Activated naive CD8-positive, alpha-beta T cell treated with anti-CD3 and anti-CD28 coated beads, Interleukin-2, amount 10 ng/mL, durations not matched to agents 7 days and 5 days (primary cell): ENCODE measurements at regions not wholly inside any gene's neighbourhood (a gene's known extent, or its start where the extent isn't known, plus 50 kb on each side); places are given as distances from the start of the nearest gene placed in this dataset.
"Not testable (repeated sequence)": the region's sequence is repeated elsewhere in the genome, so short reads cannot be mapped to it uniquely, and the experiment has no call there.

ENCODE experiments used
- ATAC-seq: fragments of 150-1000 bp; cut with Tn5 transposase; one replicate; pipeline ENCODE4 v1.10.0; 2021; ENCODE audit warnings: low read depth, moderate library complexity
- POLR2A ChIA-PET: fragments of 350-600 bp; sonication (Branson Sonifier 250); formaldehyde crosslinking; loops from one replicate; lab custom pipeline; 2021; ENCODE audit warnings: antibody characterized with exemption; lab: Charles Lee
- DNase-seq: peaks from one replicate; pipeline ENCODE4 v3.0.0; 2021
- H3K27ac Mint-ChIP-seq: one replicate; pipeline ENCODE4 v1.8.0; 2022; ENCODE audit warnings: mild to moderate bottlenecking, mixed read lengths
- H3K27me3 Mint-ChIP-seq: one replicate; pipeline ENCODE4 v1.8.0; 2022; ENCODE audit warnings: mild to moderate bottlenecking, moderate library complexity, mixed read lengths
- H3K36me3 Mint-ChIP-seq: one replicate; pipeline ENCODE4 v1.8.0; 2021; ENCODE audit warnings: mild to moderate bottlenecking, mixed read lengths
- H3K4me1 Mint-ChIP-seq: one replicate; pipeline ENCODE4 v1.8.0; 2021; ENCODE audit warnings: mixed read lengths
- H3K4me3 Mint-ChIP-seq: one replicate; pipeline ENCODE4 v1.8.0; 2022; ENCODE audit warnings: mild to moderate bottlenecking, moderate library complexity, mixed read lengths
- H3K9me3 Mint-ChIP-seq: one replicate; pipeline ENCODE4 v1.8.0; 2021; ENCODE audit warnings: mixed read lengths

- H3K4me3 Mint-ChIP-seq, ATAC-seq, H3K36me3 Mint-ChIP-seq, DNase-seq, H3K27ac Mint-ChIP-seq, POLR2A ChIA-PET, H3K4me1 Mint-ChIP-seq: not testable (repeated sequence)
- H3K9me3 Mint-ChIP-seq: peaks cover 22% of the 10 kb centered on the region
- H3K27me3 Mint-ChIP-seq: peaks cover 25% of the 10 kb centered on the region
Measured at GRCh38 chr12:127140864-127141484, 1126.0 kb upstream of the TMEM132C start.

- Mint-ChIP-seq H3K4me3 (no peak overlapping the region), H3K4me1 (peaks cover 5% of the 10 kb centered on the region), H3K9me3 (peaks cover 18% of the 10 kb centered on the region), H3K27ac (no peak overlapping the region), H3K27me3 (peaks cover 22% of the 10 kb centered on the region), H3K36me3 (peaks cover 1% of the 10 kb centered on the region)
- ATAC-seq (no peak), DNase-seq (no peak)
- POLR2A ChIA-PET: no interaction called here
Measured at GRCh38 chr12:127143020-127143419, 1124.0 kb upstream of the TMEM132C start.

GRCh38 chr12:127144770-127145169 is 1122.2 kb upstream of the TMEM132C start:
- H3K4me1 Mint-ChIP-seq: peaks cover 5% of the 10 kb centered on the region
- POLR2A ChIA-PET: no interaction called here
- peaks cover 15% of the 10 kb centered on the region for H3K9me3 Mint-ChIP-seq
- no peak overlapping the region for H3K27ac Mint-ChIP-seq
- peaks cover 10% of the 10 kb centered on the region for H3K27me3 Mint-ChIP-seq
- no peak for ATAC-seq
- no peak for DNase-seq
- H3K4me3 Mint-ChIP-seq: no peak overlapping the region
- peaks cover 1% of the 10 kb centered on the region for H3K36me3 Mint-ChIP-seq

- peak overlapping the region; percentile 85 for H3K27ac Mint-ChIP-seq
- no peak for DNase-seq
- peaks cover 5% of the 10 kb centered on the region for H3K4me1 Mint-ChIP-seq
- H3K9me3 Mint-ChIP-seq: peaks cover 10% of the 10 kb centered on the region
- peak overlapping the region; percentile 87 for H3K4me3 Mint-ChIP-seq
- H3K27me3 Mint-ChIP-seq: peaks cover 8% of the 10 kb centered on the region
- ATAC-seq: no peak
- H3K36me3 Mint-ChIP-seq: peaks cover 1% of the 10 kb centered on the region
- POLR2A ChIA-PET: no interaction called here
Measured at GRCh38 chr12:127145241-127145928, 1121.6 kb upstream of the TMEM132C start.

- POLR2A ChIA-PET: no interaction called here
Measured at GRCh38 chr12:127145929-127146789, 1120.8 kb upstream of the TMEM132C start.

GRCh38 chr12:127146991-127147718 is 1119.8 kb upstream of the TMEM132C start:
- POLR2A ChIA-PET: no interaction called here
- H3K4me1 Mint-ChIP-seq: peaks cover 5% of the 10 kb centered on the region
- H3K36me3 Mint-ChIP-seq: peaks cover 1% of the 10 kb centered on the region
- no peak overlapping the region for H3K27ac Mint-ChIP-seq
- no peak overlapping the region for H3K4me3 Mint-ChIP-seq
- ATAC-seq: no peak
- no peak for DNase-seq
- no peaks in the 10 kb centered on the region for H3K27me3 Mint-ChIP-seq
- peaks cover 2% of the 10 kb centered on the region for H3K9me3 Mint-ChIP-seq

More at GRCh38 chr12:127145929-127146789, 1120.8 kb upstream of the TMEM132C start:
- peak; percentile 97 for ATAC-seq
- peak; percentile 87 for DNase-seq
- Mint-ChIP-seq H3K9me3 (peaks cover 8% of the 10 kb centered on the region), H3K27ac (peak overlapping the region; percentile 85), H3K4me1 (peaks cover 5% of the 10 kb centered on the region), H3K4me3 (peak overlapping the region; percentile 87), H3K27me3 (peaks cover 5% of the 10 kb centered on the region), H3K36me3 (peaks cover 1% of the 10 kb centered on the region)

- H3K4me1 Mint-ChIP-seq: peaks cover 5% of the 10 kb centered on the region
- H3K27me3 Mint-ChIP-seq: no peaks in the 10 kb centered on the region
- no peak overlapping the region for H3K27ac Mint-ChIP-seq
Measured at GRCh38 chr12:127147724-127148123, 1119.2 kb upstream of the TMEM132C start.

GRCh38 chr12:127148318-127148717 is 1118.7 kb upstream of the TMEM132C start:
- Mint-ChIP-seq H3K27ac (no peak overlapping the region), H3K36me3 (peaks cover 1% of the 10 kb centered on the region), H3K27me3 (no peaks in the 10 kb centered on the region), H3K4me3 (no peak overlapping the region), H3K9me3 (no peaks in the 10 kb centered on the region), H3K4me1 (peaks cover 5% of the 10 kb centered on the region)
- POLR2A ChIA-PET: no interaction called here
- ATAC-seq (no peak), DNase-seq (no peak)

More at GRCh38 chr12:127147724-127148123, 1119.2 kb upstream of the TMEM132C start:
- DNase-seq: no peak
- H3K9me3 Mint-ChIP-seq: no peaks in the 10 kb centered on the region
- H3K4me3 Mint-ChIP-seq: no peak overlapping the region
- ATAC-seq: no peak
- POLR2A ChIA-PET: no interaction called here
- H3K36me3 Mint-ChIP-seq: peaks cover 1% of the 10 kb centered on the region

- Mint-ChIP-seq H3K27me3 (peaks cover 2% of the 10 kb centered on the region), H3K4me3 (no peak overlapping the region), H3K36me3 (no peaks in the 10 kb centered on the region), H3K4me1 (peaks cover 4% of the 10 kb centered on the region), H3K9me3 (no peaks in the 10 kb centered on the region), H3K27ac (no peak overlapping the region)
- POLR2A ChIA-PET: no interaction called here
- DNase-seq: no peak
- no peak for ATAC-seq
Measured at GRCh38 chr12:127149226-127149964, 1117.6 kb upstream of the TMEM132C start.

GRCh38 chr12:127150028-127150427 is 1116.9 kb upstream of the TMEM132C start:
- no peak overlapping the region for H3K27ac Mint-ChIP-seq
- H3K9me3 Mint-ChIP-seq: no peaks in the 10 kb centered on the region
- H3K4me3 Mint-ChIP-seq: no peak overlapping the region
- DNase-seq: no peak
- peaks cover 4% of the 10 kb centered on the region for H3K4me1 Mint-ChIP-seq
- H3K27me3 Mint-ChIP-seq: peaks cover 2% of the 10 kb centered on the region
- ATAC-seq: no peak
- POLR2A ChIA-PET: no interaction called here
- no peaks in the 10 kb centered on the region for H3K36me3 Mint-ChIP-seq

GRCh38 chr12:127150479-127150878 is 1116.5 kb upstream of the TMEM132C start:
- H3K4me1 Mint-ChIP-seq: peaks cover 4% of the 10 kb centered on the region
- POLR2A ChIA-PET: no interaction called here
- no peak overlapping the region for H3K27ac Mint-ChIP-seq
- no peak overlapping the region for H3K4me3 Mint-ChIP-seq
- H3K27me3 Mint-ChIP-seq: peaks cover 2% of the 10 kb centered on the region
- H3K9me3 Mint-ChIP-seq: no peaks in the 10 kb centered on the region
- DNase-seq (no peak), ATAC-seq (no peak)
- no peaks in the 10 kb centered on the region for H3K36me3 Mint-ChIP-seq

- no peaks in the 10 kb centered on the region for H3K9me3 Mint-ChIP-seq
- H3K27me3 Mint-ChIP-seq: peaks cover 2% of the 10 kb centered on the region
- ATAC-seq: no peak
- no peaks in the 10 kb centered on the region for H3K36me3 Mint-ChIP-seq
- no peak for DNase-seq
- H3K27ac Mint-ChIP-seq: no peak overlapping the region
- H3K4me1 Mint-ChIP-seq: peaks cover 4% of the 10 kb centered on the region
- POLR2A ChIA-PET: no interaction called here
- no peak overlapping the region for H3K4me3 Mint-ChIP-seq
Measured at GRCh38 chr12:127150956-127151355, 1116.0 kb upstream of the TMEM132C start.
